ENCODE measurements at regions not wholly inside any gene's neighbourhood (a gene's known extent, or its start where the extent isn't known, plus 50 kb on each side); places are given as distances from the start of the nearest gene placed in this dataset.

DNA sequence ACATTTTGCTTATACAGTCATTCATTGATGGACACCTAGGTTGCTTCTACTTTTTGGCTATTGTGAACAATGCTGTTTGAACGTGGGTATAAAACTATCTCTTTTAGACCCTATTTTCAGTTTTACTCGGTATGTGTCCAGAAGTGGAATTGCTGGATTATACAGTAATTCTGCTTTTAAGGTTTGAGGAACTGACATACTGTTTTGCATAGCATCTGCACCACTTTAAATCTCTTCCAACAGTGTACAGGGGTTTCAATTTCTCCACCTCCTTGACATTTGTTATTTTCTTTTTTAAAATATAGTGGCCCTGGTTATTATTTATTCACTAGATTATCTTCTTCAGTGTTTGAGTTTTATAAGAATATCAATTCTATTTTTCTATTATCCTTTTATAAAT lies 116.9 kb downstream of the USP22 start:
- ChIA-PET CTCF (no interaction called here), POLR2A (no interaction called here)
- no peak for DNase-seq (ENCODE audit: low read depth, low spot score)
- Histone ChIP-seq H3K9me3 (replicated peaks; ENCODE audit: control insufficient read depth, insufficient read depth, low read length) (no peaks in the 10 kb centered on the region), H3K27me3 (ENCODE audit: control insufficient read depth in 2 of 2, insufficient read depth in 2 of 2, low read length in 2 of 2) (no peaks in the 10 kb centered on the region), H4K20me1 (replicated peaks; ENCODE audit: control insufficient read depth, extremely low read depth, insufficient read depth, low read length) (no peaks in the 10 kb centered on the region), H3K36me3 (ENCODE audit: control insufficient read depth in 2 of 2, extremely low read depth in 1 of 2, insufficient read depth in 2 of 2, low read length in 2 of 2) (no peaks in the 10 kb centered on the region), H3K9ac (replicated peaks; ENCODE audit: extremely low read depth, insufficient read depth, low read length) (no peak overlapping the region), H2AFZ (ENCODE audit: low read depth, low read length) (no peak overlapping the region), H3K4me2 (ENCODE audit: insufficient read depth, low read length) (no peak overlapping the region), H3K4me1 (ENCODE audit: control insufficient read depth, extremely low read depth, insufficient read depth, low read length) (no peaks in the 10 kb centered on the region), H3K4me3 (replicated peaks in 1 of 3; ENCODE audit: insufficient read depth in 1 of 3, low read depth in 1 of 3, low read length in 3 of 3) (no peak overlapping the region), H3K27ac (ENCODE audit: insufficient read depth, low read depth, low read length) (no peak overlapping the region), H3K9me1 (replicated peaks; ENCODE audit: control insufficient read depth, extremely low read depth, insufficient read depth, low read length) (no peaks in the 10 kb centered on the region), H3K79me2 (ENCODE audit: control insufficient read depth, insufficient read depth, low read length) (no peaks in the 10 kb centered on the region)
- intact Hi-C loops (cut with micrococcal nuclease) (no loop called here), dilution Hi-C loops (cut with MboI; ENCODE audit: extremely low pct_ligation_motif_present, low sequenced_read_pairs) (no loop called here)
- FAIRE-seq: no peak
- TF ChIP-seq CTCF (IDR thresholded peaks at IDR 0.05; ENCODE audit: extremely low read depth in 1 of 2, insufficient read depth in 1 of 2, low read depth in 1 of 2, low read length in 2 of 2) (no peak), POLR2A (IDR thresholded peaks at IDR 0.05; ENCODE audit: low read depth, low read length) (no peak), EZH2 (IDR thresholded peaks at IDR 0.05; ENCODE audit: borderline replicate concordance, low read depth, low read length, severe bottlenecking) (no peak), FOS (IDR thresholded peaks at IDR 0.05; ENCODE audit: borderline replicate concordance, insufficient read depth, low read length) (no peak), POLR2AphosphoS5 (IDR thresholded peaks at IDR 0.05; ENCODE audit: insufficient read depth, low read depth, low read length) (no peak), MAX (IDR thresholded peaks at IDR 0.05; ENCODE audit: insufficient read depth, insufficient read length) (no peak), JUN (IDR thresholded peaks at IDR 0.05; ENCODE audit: borderline replicate concordance, insufficient read depth, insufficient read length, low read depth) (no peak), GATA2 (IDR thresholded peaks at IDR 0.05; ENCODE audit: insufficient read depth, insufficient read length, low read depth, low read length) (no peak), MYC (IDR thresholded peaks at IDR 0.05; ENCODE audit: low read depth, low read length) (no peak)
- BruUV-seq (replicated peaks): no TSS peak

All from endothelial cell of umbilical vein (primary cell).